Neural progenitor cell (in vitro differentiated cells): ENCODE measurements at regions not wholly inside any gene's neighbourhood (a gene's known extent, or its start where the extent isn't known, plus 50 kb on each side); places are given as distances from the start of the nearest gene placed in this dataset.

ENCODE experiments used
- CTCF ChIP-seq: fragments of 200-600 bp; sonication (generic); IDR thresholded peaks from 2 replicates; pipeline ENCODE4 v1.5.1; 2017; ENCODE audit warnings: antibody characterized with exemption, mild to moderate bottlenecking
- EZH2phosphoT487 ChIP-seq: fragments of 200-600 bp; sonication (generic); IDR thresholded peaks from 2 replicates; pipeline ENCODE4 v1.6.1; 2017; ENCODE audit warnings: antibody characterized with exemption

DNA sequence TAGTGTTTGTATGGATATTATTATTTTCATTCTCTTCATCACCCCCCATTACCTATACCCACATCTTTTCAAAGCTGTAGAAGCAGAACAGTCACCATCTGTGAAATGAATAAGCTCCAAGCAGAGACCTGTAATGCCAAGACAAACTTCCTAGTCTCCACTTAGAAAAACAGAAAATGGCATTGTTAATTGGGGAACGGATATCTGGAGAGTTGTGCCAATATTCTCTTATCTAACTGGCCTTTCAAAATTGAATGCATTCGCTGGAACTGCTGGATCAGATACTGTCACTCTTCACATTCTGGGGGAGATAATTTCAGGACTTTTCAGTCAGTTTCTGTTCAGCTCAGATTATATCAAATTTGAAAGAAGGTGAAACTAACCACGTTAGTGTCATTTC is 464.4 kb upstream of the GOT2 start:
- TF ChIP-seq CTCF (no peak), EZH2phosphoT487 (no peak)
